NOMO-1 (cell line): ENCODE measurements at regions not wholly inside any gene's neighbourhood (a gene's known extent, or its start where the extent isn't known, plus 50 kb on each side); places are given as distances from the start of the nearest gene placed in this dataset.
"Not testable (repeated sequence)": the region's sequence is repeated elsewhere in the genome, so short reads cannot be mapped to it uniquely, and the experiment has no call there.

Experiments used
- DNase-seq, 2 experiments: peaks; one replicate each; lab custom pipeline; 2025; ENCODE audit not compliant: unreplicated experiment in 2 of 2; lab: John Stamatoyannopoulos, UW

DNA sequence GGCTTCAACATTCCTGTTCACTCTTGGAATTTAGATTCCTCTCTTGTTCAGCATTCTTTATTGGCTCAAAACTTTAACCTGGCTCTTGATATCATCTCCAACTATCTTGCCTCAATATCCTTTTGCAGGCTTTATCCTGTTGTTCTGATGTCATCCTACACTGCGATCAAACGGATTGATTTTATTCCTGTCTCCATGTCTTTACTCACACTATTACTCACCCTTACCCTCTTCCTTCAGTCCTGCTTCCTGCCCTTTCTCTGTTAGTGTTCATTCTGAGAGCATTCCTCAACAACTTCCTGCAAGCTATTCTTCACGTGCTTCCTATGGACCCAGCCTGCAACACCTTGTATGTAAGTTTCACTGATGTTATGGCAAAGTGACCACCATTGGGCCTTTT, 264.7 kb downstream of the RNF152 start:
- no peak for DNase-seq

DNA sequence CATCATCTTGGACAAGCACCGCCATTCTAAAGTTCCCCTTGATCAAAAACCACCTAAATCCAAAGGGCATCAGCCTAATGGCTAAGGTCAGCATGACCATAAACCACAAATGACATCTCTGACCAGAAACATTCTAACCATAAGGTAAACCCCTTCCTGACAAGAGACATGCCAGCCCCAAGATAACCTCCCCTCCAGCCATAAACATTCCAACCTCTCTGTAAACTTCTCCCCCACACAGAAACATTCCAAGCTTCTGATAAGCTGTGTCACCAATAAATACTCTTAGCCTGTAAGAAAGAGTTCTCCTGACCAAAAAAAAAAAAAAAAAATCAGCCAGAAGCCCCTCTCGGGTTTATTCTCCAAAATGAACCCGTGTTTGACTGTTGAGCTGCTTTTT, 268.2 kb downstream of the RNF152 start:
- DNase-seq = not testable (repeated sequence)

DNA sequence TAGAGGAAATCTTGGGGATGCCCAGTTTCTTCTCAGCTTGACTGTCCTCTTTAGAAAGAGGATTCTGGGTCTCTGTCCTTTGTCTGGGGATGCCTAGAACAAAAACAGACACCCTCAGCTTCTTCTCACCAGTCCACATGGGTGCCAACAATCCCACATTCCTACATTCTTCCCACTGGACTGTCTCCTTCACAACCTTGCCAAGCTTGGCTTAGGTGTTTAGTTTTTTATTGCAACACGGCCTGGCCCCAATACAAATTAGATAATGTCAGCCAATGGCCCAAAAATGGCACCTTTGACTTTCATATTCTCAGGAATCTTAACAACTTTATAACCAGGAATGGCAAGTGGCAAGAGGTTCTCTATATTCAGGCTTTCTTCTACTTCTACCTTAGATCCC, 273.0 kb downstream of the RNF152 start:
- DNase-seq = no peak

DNA sequence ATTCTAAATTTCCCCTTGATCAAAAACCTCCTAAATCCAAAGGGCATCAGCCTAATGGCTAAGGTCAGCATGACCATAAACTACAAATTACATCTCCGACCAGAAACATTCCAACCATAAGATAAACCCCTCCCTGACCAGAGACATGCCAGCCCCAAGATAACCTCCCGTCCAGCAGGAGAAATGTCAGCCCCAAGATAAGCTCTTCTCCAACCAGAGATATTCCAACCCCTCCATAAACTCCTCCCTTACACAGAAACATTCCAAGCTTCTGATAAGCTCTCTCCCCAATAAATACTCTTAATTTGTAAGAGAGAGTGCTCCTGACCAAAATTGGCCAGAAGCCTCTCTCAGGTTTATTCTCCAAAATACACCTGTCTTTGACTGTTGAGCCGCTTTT, 274.0 kb downstream of the RNF152 start:
- DNase-seq = no peak

DNA sequence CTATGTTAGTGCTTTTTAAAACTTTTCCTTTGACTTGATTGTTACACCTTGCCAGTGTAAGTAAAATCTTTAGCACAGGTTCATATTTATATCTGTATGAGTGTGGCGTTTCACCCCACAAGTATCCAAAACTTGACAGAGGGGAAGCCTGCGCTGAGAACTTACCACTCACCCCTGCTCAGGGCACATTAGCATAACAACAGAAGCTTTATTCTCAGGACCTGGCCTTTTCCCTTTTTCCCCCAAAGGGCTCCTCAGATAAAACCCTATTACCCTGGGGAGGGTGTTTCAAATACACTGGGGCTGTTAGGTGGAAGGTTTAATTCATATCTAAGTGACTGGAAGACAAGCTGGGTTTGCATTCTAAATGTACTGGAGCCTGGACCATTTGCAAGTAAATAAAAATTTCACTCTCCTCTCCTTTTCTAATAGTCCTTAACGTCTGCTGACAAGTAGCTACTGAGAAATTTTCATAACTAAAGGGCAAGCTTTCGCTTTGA, 276.6 kb downstream of the RNF152 start:
- DNase-seq = no peak

DNA sequence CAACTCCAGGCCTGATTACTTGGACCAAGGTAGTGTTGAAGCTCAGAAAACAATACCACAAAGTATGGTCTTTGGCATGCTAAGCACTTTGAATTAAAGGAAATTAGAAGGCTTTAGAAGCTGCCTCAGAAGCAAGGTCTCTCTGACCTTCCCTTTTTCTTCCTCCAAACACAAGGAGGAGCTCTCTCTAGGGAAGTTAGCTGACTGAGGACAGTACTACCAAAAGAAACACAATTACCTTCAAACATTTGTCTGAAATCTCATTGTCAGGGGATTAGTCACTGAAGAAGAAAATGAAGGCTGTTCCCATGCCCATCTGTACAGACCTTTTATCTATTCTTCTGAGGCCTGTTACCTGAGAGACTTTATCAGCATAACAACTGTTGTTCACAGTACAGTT, 279.3 kb downstream of the CDH20 start:
- no peak for DNase-seq

DNA sequence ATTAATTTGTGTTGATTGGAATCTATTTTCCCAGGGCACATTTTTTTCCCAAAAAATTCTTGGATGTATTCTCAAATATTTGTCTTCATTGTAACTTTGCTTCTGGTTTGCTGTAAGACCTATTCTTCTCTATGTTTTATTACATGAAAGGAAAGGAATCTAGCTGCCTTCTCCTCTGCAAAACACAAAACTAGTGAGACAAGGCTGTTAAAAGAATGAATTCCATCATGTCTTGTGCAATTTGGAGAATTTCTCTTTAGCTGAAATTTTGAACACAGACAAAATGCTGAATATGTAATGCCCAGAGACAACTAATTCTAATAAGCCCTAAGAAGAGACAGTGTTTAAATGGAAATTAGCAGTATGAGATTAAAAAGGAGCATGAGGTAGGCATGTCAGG, 275.9 kb downstream of the CDH20 start:
- no peak for DNase-seq

DNA sequence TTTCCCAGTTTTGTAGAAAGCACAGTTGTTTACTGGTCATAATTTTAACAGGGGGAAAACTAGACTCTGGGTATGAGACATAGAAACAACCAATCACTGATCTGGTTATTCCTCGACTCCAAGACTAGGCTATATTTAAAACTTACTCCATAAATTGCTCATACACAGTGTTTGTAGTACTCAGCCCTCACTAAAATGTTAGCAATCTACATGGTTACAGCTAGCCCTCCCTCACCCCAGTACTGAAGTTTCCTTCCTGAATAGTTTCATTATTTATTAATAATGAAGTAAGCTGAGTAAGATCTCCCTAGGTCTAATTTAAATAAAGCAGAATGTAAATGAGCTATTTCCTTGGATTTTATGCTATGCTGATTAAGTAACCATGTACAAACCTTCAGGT, 275.1 kb downstream of the CDH20 start:
- DNase-seq = no peak

DNA sequence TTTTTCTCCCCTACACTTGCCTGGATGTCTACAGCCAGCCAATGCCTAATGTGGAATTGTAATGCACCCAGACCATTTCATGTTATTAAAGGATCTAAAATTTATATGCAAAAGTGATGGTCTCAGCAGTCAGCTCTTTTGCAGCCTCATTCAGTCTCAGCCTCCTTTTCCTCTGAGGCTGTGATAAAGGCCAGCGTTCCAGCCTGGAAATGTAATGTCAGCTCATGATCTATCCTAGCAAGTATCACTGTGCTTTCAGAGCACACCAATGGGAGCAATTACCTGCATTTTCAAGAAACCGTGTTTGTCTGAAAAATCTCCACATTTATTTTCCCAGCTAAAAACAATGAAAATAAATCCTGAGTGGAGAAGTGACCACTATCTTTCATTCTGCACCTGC, 274.6 kb downstream of the CDH20 start:
- no peak for DNase-seq

DNA sequence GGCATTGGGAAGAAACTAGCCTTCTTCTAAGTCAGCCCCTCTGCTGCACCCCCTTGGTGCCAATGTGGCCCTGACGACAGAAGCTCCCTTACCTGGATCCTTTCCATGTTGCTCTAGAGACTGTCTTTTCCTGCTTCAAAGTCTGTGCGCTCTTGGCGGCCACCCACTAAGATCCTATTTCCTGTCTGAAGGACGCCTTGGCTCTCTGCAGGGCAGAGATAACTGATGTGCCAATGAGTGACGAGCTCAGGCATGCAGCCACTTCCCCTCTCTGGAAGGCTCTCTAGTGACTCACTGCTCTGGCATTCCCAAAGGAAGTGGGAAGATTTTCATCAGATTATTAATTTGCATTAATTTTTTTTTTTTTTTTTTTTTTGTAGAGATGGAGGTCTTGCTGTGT, 273.5 kb downstream of the CDH20 start:
- DNase-seq = no peak

DNA sequence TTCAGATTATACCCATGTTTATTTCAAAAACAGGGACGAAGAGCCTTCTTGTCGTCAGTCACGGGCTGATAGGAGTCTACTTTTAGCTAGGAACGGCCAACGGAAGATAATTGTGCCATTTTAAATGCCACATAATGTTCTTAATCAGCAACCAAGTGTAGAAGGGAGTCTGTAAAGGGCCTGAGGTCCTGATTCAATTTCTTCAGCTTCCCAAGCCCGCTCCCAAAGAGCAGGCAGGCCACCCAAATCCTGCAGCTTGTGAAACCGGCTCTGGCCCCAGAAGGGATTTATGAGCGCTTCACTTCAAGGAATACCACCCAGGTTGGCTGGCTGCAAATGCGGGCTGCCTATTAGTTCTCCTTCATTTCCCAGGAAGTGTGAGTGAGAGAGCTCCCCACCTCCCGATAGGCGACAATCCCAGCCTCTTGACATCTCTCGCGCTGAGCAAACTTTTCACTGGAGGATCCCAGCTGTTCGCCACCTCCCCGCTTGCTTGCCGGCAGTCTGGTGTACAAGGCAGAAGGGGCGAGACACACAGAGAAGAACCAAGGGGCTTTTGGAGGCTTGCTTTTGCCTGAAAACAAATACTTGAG, 272.9 kb downstream of the CDH20 start:
- no peak for DNase-seq

DNA sequence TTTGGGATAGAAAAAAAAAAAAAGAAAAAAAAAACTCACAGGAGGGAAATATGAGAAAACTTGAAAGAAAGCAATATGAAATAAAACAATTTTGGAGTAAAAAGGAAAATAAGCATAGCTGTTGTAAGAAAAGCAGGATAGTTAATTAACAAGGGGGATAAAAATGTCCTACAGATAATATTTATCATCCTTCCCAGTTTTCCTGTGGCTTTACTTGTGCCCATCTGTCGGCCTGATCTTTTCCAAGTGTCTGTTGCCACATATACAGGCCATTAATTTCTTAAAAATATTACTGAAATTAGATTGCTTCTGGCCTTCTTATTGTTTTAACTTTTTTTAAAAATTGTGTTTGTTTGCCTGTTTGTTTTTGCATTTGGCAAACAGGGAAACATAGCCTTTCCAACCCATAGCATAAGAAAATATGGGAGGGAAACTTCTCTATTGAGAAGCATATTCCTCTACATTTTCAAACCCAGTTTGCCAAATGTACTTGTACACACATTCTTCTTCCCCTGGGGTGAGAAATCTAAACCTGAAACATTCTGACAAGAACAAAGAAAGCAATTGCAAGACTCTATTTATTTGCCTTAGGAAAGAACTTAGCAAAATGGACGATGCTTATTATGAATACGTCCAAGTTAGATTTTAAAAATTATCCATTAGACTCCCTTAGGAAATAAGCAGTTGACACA, 272.3 kb downstream of the CDH20 start:
- no peak for DNase-seq
